PFSK-1 (cell line): ENCODE measurements at regions not wholly inside any gene's neighbourhood (a gene's known extent, or its start where the extent isn't known, plus 50 kb on each side); places are given as distances from the start of the nearest gene placed in this dataset.

Experiments used
- FOXP2 ChIP-seq: optimal IDR thresholded peaks from 2 replicates; pipeline ENCODE3; 2011; ENCODE audit warnings: borderline replicate concordance, control low read depth, inconsistent platforms; ENCODE audit not compliant: insufficient read depth; ENCODE audit errors: extremely low read length, extremely low read depth
- POLR2AphosphoS5 ChIP-seq: IDR thresholded peaks from 2 replicates; pipeline ENCODE4 v1.6.1; 2012; ENCODE audit warnings: low read depth, mild to moderate bottlenecking, control low read depth, low read length, moderate library complexity
- SIN3A ChIP-seq: IDR thresholded peaks from 2 replicates; pipeline ENCODE4 v1.6.1; 2012; ENCODE audit warnings: mild to moderate bottlenecking, low read length, moderate library complexity, borderline replicate concordance; ENCODE audit not compliant: insufficient read depth
- TAF1 ChIP-seq: IDR thresholded peaks from 2 replicates; pipeline ENCODE4 v1.6.1; 2012; ENCODE audit warnings: low read length, control low read depth, borderline replicate concordance; ENCODE audit not compliant: insufficient read depth
- TF ChIP-seq, protein P1 (sequence below), 2 experiments: IDR thresholded peaks; 2 replicates each; pipeline versions ENCODE4 v1.6.1 to v1.8.0; 2011 to 2012; ENCODE audit warnings: low read depth in 2 of 2, low read length in 2 of 2, control low read depth in 1 of 2, inconsistent platforms in 1 of 2, mild to moderate bottlenecking in 1 of 2, moderate library complexity in 1 of 2; ENCODE audit not compliant: insufficient read depth in 1 of 2

DNA sequence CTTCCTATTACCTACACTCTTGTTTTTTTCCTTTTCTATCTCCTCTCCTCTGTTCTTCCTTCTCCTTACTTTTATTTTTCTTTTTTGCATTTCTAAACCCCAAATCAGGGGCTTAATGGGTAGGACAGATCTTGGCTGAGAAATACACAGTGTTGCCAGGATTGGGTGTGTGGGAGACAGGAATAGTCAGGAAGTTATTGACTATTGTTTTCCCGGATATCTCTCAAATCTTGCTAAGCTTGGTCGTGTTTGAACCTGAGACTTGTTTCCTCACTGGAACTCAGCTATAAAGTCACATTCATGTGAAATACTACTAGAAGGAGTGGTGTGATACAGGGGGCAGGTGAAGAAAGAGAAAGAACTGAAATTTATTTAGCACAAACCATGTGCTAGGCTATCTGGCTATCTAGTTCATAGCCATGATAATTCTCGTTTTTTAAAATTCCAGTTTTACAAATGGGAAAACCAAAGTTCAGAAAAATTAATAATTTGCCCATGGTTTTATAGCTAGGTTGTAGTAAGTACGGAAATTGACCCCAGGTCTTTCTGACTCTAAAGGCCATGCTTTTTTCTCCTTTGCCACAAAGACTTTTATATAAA is 343.2 kb upstream of the UMPS start:
- TF ChIP-seq POLR2AphosphoS5 (no peak), SIN3A (no peak), FOXP2 (no peak), TAF1 (no peak)
- TF ChIP-seq, protein P1, sequence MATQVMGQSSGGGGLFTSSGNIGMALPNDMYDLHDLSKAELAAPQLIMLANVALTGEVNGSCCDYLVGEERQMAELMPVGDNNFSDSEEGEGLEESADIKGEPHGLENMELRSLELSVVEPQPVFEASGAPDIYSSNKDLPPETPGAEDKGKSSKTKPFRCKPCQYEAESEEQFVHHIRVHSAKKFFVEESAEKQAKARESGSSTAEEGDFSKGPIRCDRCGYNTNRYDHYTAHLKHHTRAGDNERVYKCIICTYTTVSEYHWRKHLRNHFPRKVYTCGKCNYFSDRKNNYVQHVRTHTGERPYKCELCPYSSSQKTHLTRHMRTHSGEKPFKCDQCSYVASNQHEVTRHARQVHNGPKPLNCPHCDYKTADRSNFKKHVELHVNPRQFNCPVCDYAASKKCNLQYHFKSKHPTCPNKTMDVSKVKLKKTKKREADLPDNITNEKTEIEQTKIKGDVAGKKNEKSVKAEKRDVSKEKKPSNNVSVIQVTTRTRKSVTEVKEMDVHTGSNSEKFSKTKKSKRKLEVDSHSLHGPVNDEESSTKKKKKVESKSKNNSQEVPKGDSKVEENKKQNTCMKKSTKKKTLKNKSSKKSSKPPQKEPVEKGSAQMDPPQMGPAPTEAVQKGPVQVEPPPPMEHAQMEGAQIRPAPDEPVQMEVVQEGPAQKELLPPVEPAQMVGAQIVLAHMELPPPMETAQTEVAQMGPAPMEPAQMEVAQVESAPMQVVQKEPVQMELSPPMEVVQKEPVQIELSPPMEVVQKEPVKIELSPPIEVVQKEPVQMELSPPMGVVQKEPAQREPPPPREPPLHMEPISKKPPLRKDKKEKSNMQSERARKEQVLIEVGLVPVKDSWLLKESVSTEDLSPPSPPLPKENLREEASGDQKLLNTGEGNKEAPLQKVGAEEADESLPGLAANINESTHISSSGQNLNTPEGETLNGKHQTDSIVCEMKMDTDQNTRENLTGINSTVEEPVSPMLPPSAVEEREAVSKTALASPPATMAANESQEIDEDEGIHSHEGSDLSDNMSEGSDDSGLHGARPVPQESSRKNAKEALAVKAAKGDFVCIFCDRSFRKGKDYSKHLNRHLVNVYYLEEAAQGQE (IDR thresholded peaks at IDR 0.05; ENCODE audit: insufficient read depth in 1 of 2, low read depth in 2 of 2, low read length in 2 of 2) = no peak

DNA sequence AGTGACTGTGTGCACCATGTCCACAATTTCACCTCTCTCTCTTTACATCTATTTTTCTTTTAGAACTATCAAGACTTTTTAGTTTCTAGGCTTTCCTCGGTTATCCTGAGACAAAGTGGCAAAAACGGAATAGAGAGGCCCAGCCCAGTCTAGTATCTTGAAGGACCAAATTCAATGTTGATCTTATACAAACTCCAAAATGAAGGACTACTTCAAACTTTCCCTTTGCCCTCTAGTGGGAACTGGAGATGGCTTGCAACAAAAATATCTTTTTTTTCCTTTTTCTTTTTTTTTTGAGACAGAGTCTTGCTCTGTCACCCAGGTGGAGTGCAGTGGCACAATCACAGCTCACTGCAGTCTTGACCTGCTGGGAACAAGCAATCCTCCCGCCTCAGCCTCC is 338.5 kb upstream of the UMPS start:
- TF ChIP-seq, protein P1 (IDR thresholded peaks at IDR 0.05; ENCODE audit: insufficient read depth in 1 of 2, low read depth in 2 of 2, low read length in 2 of 2) = no peak
- no peak for TF ChIP-seq TAF1
- TF ChIP-seq FOXP2 = no peak
- no peak for TF ChIP-seq POLR2AphosphoS5
- no peak for TF ChIP-seq SIN3A

DNA sequence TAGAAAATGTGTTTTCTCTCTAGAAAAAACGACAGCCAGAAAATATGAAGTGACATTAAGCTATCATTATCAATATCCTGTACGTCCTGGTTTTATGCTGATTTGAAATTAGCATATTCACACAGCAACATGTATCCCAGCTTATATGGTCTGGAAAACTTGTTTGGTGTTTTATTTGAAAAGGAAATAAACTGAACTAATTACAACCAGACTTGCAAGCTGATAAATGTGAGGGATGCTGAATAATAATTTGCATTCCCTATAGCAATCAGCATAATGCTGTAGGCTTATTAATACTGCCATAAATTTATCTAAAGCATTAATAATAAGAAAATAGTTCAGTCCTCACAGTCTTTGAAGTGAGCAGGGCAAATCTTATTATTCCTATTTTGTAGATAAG is 336.9 kb upstream of the UMPS start:
- TF ChIP-seq POLR2AphosphoS5 (no peak), TAF1 (no peak), SIN3A (no peak), FOXP2 (no peak)
- TF ChIP-seq, protein P1 (IDR thresholded peaks at IDR 0.05; ENCODE audit: insufficient read depth in 1 of 2, low read depth in 2 of 2, low read length in 2 of 2) = no peak

GRCh38 chr3:124395162-124395561 is 335.1 kb upstream of the UMPS start:
- no peak for TF ChIP-seq FOXP2
- TF ChIP-seq, protein P1 (IDR thresholded peaks at IDR 0.05; ENCODE audit: insufficient read depth in 1 of 2, low read depth in 2 of 2, low read length in 2 of 2) = no peak
- TF ChIP-seq SIN3A = no peak
- TF ChIP-seq TAF1 = no peak
- TF ChIP-seq POLR2AphosphoS5 = no peak
